ENCODE measurements at regions not wholly inside any gene's neighbourhood (a gene's known extent, or its start where the extent isn't known, plus 50 kb on each side); places are given as distances from the start of the nearest gene placed in this dataset.

DNA sequence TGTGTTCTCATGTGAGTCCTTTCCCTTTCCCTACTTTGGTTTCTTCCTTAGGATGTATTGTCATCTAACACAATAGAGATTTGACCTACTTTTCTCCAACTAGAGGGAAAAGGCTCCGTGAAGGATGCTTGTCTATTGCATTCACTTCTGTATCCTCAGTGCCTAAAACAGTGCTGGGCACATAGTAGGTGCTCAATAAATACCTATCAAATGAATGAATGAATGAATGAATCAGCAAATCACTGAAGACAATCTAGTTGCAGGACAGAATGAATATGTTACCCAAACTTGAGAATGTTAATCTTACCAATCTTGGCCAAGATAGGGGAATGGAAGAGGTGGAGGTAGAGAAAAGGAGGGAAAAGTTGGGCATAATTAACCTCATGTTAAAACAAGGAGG lies 131.2 kb upstream of the FOXN2 start:
- Histone ChIP-seq H3K79me2 (ENCODE audit: control insufficient read depth, insufficient read depth, low read length, unreplicated experiment) (no peaks in the 10 kb centered on the region), H3K4me3 (ENCODE audit: low read depth, low read length) (no peak overlapping the region), H3K4me1 (ENCODE audit: control insufficient read depth, insufficient read depth, low read length, unreplicated experiment) (no peaks in the 10 kb centered on the region), H3K27me3 (ENCODE audit: insufficient read depth, low read length) (no peaks in the 10 kb centered on the region), H3K36me3 (ENCODE audit: insufficient read depth, low read length) (no peaks in the 10 kb centered on the region), H3K27ac (ENCODE audit: low read depth, low read length) (no peak overlapping the region), H2AFZ (ENCODE audit: low read length, unreplicated experiment) (no peak overlapping the region)

- Histone ChIP-seq H2AFZ (ENCODE audit: low read length, unreplicated experiment) (no peak overlapping the region), H3K27me3 (ENCODE audit: insufficient read depth, low read length) (no peaks in the 10 kb centered on the region), H3K27ac (ENCODE audit: low read depth, low read length) (no peak overlapping the region), H3K4me1 (ENCODE audit: control insufficient read depth, insufficient read depth, low read length, unreplicated experiment) (no peaks in the 10 kb centered on the region), H3K79me2 (ENCODE audit: control insufficient read depth, insufficient read depth, low read length, unreplicated experiment) (no peaks in the 10 kb centered on the region), H3K36me3 (ENCODE audit: insufficient read depth, low read length) (no peaks in the 10 kb centered on the region), H3K4me3 (ENCODE audit: low read depth, low read length) (no peak overlapping the region)
These were observed 130.5 kb upstream of the FOXN2 start for GRCh38 chr2:48183991-48184390.

DNA sequence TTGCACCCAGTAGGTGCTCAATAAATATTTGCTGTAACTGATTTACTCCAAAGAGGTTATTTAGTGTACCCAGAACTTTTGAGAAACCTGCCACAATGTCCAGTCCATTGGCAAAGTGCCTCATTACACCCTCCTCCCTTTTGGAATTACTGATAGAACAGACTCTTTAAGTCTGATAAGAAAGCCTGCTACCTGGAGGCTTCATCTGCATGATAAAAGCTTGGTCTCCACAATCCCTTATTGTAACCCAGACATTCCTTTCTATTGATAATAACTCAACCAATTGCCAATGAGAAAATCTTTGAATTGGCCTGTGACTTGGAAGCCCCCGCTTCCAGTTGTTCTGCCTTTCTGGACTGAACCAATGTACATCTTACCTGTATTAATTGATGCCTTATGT lies 127.0 kb upstream of the FOXN2 start:
- Histone ChIP-seq H3K36me3 (ENCODE audit: insufficient read depth, low read length) (no peaks in the 10 kb centered on the region), H3K27ac (ENCODE audit: low read depth, low read length) (no peak overlapping the region), H3K4me1 (ENCODE audit: control insufficient read depth, insufficient read depth, low read length, unreplicated experiment) (no peaks in the 10 kb centered on the region), H3K27me3 (ENCODE audit: insufficient read depth, low read length) (no peaks in the 10 kb centered on the region), H3K4me3 (ENCODE audit: low read depth, low read length) (no peak overlapping the region), H2AFZ (ENCODE audit: low read length, unreplicated experiment) (no peak overlapping the region), H3K79me2 (ENCODE audit: control insufficient read depth, insufficient read depth, low read length, unreplicated experiment) (no peaks in the 10 kb centered on the region)

DNA sequence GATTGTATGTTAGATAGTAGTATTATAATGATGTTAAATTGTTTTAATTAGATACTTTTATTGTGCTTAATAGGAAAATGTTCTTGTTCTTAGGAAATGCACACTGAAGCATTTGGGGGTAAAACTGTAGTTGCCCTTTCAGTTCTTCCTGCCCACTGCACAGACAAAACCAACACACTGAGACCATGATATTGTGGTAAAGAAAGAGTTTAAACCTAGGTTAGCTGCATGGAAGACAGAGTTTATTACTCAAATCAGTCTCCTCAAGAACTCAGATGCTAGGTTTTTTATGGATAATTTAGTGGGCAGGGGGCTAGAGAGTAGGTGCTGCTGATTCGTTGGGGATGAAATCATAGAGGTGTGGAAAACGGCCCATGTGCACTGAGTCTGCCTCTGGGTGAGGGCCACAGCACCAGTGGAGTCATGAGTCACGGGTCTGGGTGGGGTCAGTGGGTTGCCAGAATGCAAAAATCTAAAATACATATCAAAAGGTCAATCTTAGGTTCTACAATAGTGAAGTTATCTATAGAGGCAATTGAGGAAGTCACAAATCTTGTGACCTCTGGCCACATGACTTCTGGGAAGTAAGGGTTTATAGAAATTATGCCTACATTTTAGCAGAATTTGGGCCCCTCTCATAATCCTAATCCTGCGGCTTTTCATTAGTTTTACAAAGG lies 124.8 kb upstream of the FOXN2 start:
- Histone ChIP-seq H3K4me3 (ENCODE audit: low read depth, low read length) (no peak overlapping the region), H3K27ac (ENCODE audit: low read depth, low read length) (no peak overlapping the region), H2AFZ (ENCODE audit: low read length, unreplicated experiment) (no peak overlapping the region), H3K36me3 (ENCODE audit: insufficient read depth, low read length) (no peaks in the 10 kb centered on the region), H3K79me2 (ENCODE audit: control insufficient read depth, insufficient read depth, low read length, unreplicated experiment) (no peaks in the 10 kb centered on the region), H3K4me1 (ENCODE audit: control insufficient read depth, insufficient read depth, low read length, unreplicated experiment) (no peaks in the 10 kb centered on the region), H3K27me3 (ENCODE audit: insufficient read depth, low read length) (no peaks in the 10 kb centered on the region)

DNA sequence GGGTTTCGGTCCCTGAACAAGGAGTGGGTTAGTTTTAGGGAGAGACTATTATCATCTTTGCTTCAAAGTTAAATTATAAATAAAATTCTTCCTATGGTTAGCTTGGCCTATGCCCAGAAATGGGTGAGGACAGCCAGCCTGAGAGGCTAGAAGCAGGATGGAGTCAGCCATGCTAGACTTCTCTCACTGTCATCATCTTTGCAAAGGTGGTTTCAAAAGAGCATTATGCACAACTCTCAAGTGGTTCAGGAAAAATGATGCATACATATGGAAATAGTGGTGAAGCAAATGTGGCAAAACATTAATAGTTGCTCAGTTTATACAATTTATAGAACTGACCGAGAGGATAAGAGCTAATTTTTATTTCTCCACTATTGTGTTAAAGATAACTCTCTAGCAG lies 124.3 kb upstream of the FOXN2 start:
- H3K79me2 ChIP-seq (ENCODE audit: control insufficient read depth, insufficient read depth, low read length, unreplicated experiment), result no peaks in the 10 kb centered on the region
- no peaks in the 10 kb centered on the region for H3K27me3 ChIP-seq (ENCODE audit: insufficient read depth, low read length)
- H3K36me3 ChIP-seq (ENCODE audit: insufficient read depth, low read length), result no peaks in the 10 kb centered on the region
- H3K4me1 ChIP-seq (ENCODE audit: control insufficient read depth, insufficient read depth, low read length, unreplicated experiment), result no peaks in the 10 kb centered on the region
- H3K27ac ChIP-seq (ENCODE audit: low read depth, low read length), result no peak overlapping the region
- H2AFZ ChIP-seq (ENCODE audit: low read length, unreplicated experiment), result no peak overlapping the region
- no peak overlapping the region for H3K4me3 ChIP-seq (ENCODE audit: low read depth, low read length)

DNA sequence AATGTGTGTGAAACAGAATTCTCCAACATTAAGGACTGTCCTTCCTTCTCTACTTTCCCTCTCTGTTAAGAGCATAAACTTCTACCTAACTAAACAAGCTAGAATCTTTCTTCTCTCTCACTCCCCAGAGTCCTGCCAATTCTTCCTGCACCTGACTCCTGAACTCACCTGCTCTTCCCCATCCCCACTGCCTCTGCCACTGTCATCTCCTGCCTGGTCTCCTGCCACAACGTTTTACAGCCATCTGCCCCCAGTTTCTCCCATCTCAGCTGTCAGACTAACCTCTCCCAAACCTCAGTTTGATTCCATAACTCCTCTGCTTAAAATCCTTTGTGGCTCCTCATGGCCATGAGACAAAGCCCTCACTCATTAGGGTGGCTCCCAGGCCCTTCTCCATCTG lies 119.8 kb upstream of the FOXN2 start:
- Histone ChIP-seq H3K27me3 (ENCODE audit: insufficient read depth, low read length) (no peaks in the 10 kb centered on the region), H3K79me2 (ENCODE audit: control insufficient read depth, insufficient read depth, low read length, unreplicated experiment) (no peaks in the 10 kb centered on the region), H3K36me3 (ENCODE audit: insufficient read depth, low read length) (no peaks in the 10 kb centered on the region), H3K4me3 (ENCODE audit: low read depth, low read length) (no peak overlapping the region), H3K27ac (ENCODE audit: low read depth, low read length) (no peak overlapping the region), H2AFZ (ENCODE audit: low read length, unreplicated experiment) (no peak overlapping the region), H3K4me1 (ENCODE audit: control insufficient read depth, insufficient read depth, low read length, unreplicated experiment) (peaks cover 10% of the 10 kb centered on the region)

GRCh38 chr2:48195169-48195568 lies 119.3 kb upstream of the FOXN2 start:
- Histone ChIP-seq H3K27me3 (ENCODE audit: insufficient read depth, low read length) (no peaks in the 10 kb centered on the region), H3K4me1 (ENCODE audit: control insufficient read depth, insufficient read depth, low read length, unreplicated experiment) (peaks cover 10% of the 10 kb centered on the region), H2AFZ (ENCODE audit: low read length, unreplicated experiment) (no peak overlapping the region), H3K27ac (ENCODE audit: low read depth, low read length) (no peak overlapping the region), H3K4me3 (ENCODE audit: low read depth, low read length) (no peak overlapping the region), H3K36me3 (ENCODE audit: insufficient read depth, low read length) (no peaks in the 10 kb centered on the region), H3K79me2 (ENCODE audit: control insufficient read depth, insufficient read depth, low read length, unreplicated experiment) (no peaks in the 10 kb centered on the region)

DNA sequence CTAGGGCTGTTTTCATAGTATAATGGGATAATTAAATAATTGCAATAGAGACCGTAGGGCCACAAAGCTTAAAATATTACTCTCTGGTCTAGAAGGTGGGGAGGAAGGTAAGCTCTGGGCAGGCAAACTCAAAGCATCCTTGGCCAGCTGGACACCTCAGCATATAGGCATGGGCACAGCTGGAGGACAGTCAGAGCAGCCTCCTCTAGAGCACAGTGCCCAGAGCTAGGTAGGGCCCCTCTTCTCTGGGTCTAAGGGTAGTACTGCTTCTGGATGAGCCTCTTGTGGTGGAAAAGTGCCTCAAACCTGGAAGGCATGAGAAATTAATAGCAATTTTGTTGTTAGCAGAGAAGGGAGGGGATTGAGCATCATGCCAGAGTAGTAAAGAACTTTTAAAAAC lies 116.9 kb upstream of the FOXN2 start:
- peaks cover 10% of the 10 kb centered on the region for H3K4me1 ChIP-seq (ENCODE audit: control insufficient read depth, insufficient read depth, low read length, unreplicated experiment)
- no peak overlapping the region for H3K4me3 ChIP-seq (ENCODE audit: low read depth, low read length)
- no peaks in the 10 kb centered on the region for H3K27me3 ChIP-seq (ENCODE audit: insufficient read depth, low read length)
- no peak overlapping the region for H2AFZ ChIP-seq (ENCODE audit: low read length, unreplicated experiment)
- no peaks in the 10 kb centered on the region for H3K79me2 ChIP-seq (ENCODE audit: control insufficient read depth, insufficient read depth, low read length, unreplicated experiment)
- no peaks in the 10 kb centered on the region for H3K36me3 ChIP-seq (ENCODE audit: insufficient read depth, low read length)
- no peak overlapping the region for H3K27ac ChIP-seq (ENCODE audit: low read depth, low read length)

- H3K27me3 ChIP-seq (ENCODE audit: insufficient read depth, low read length), result no peaks in the 10 kb centered on the region
These were observed 116.1 kb upstream of the FOXN2 start for GRCh38 chr2:48198371-48198770.

GRCh38 chr2:48199070-48199469 lies 115.4 kb upstream of the FOXN2 start:
- Histone ChIP-seq H3K4me3 (ENCODE audit: low read depth, low read length) (no peak overlapping the region), H2AFZ (ENCODE audit: low read length, unreplicated experiment) (no peak overlapping the region), H3K36me3 (ENCODE audit: insufficient read depth, low read length) (no peaks in the 10 kb centered on the region)

More at GRCh38 chr2:48198371-48198770, 116.1 kb upstream of the FOXN2 start:
- no peak overlapping the region for H3K4me3 ChIP-seq (ENCODE audit: low read depth, low read length)
- peaks cover 10% of the 10 kb centered on the region for H3K4me1 ChIP-seq (ENCODE audit: control insufficient read depth, insufficient read depth, low read length, unreplicated experiment)
- H3K27ac ChIP-seq (ENCODE audit: low read depth, low read length), result no peak overlapping the region
- H3K79me2 ChIP-seq (ENCODE audit: control insufficient read depth, insufficient read depth, low read length, unreplicated experiment), result no peaks in the 10 kb centered on the region
- no peaks in the 10 kb centered on the region for H3K36me3 ChIP-seq (ENCODE audit: insufficient read depth, low read length)
- H2AFZ ChIP-seq (ENCODE audit: low read length, unreplicated experiment), result no peak overlapping the region

GRCh38 chr2:48200620-48201293 lies 113.7 kb upstream of the FOXN2 start:
- H3K27me3 ChIP-seq (ENCODE audit: insufficient read depth, low read length), result no peaks in the 10 kb centered on the region
- no peaks in the 10 kb centered on the region for H3K36me3 ChIP-seq (ENCODE audit: insufficient read depth, low read length)
- no peak overlapping the region for H3K27ac ChIP-seq (ENCODE audit: low read depth, low read length)
- H3K4me3 ChIP-seq (ENCODE audit: low read depth, low read length), result no peak overlapping the region
- no peaks in the 10 kb centered on the region for H3K79me2 ChIP-seq (ENCODE audit: control insufficient read depth, insufficient read depth, low read length, unreplicated experiment)
- no peak overlapping the region for H2AFZ ChIP-seq (ENCODE audit: low read length, unreplicated experiment)
- H3K4me1 ChIP-seq (ENCODE audit: control insufficient read depth, insufficient read depth, low read length, unreplicated experiment), result peaks cover 16% of the 10 kb centered on the region

More at GRCh38 chr2:48199070-48199469, 115.4 kb upstream of the FOXN2 start:
- H3K4me1 ChIP-seq (ENCODE audit: control insufficient read depth, insufficient read depth, low read length, unreplicated experiment), result peaks cover 10% of the 10 kb centered on the region
- H3K79me2 ChIP-seq (ENCODE audit: control insufficient read depth, insufficient read depth, low read length, unreplicated experiment), result no peaks in the 10 kb centered on the region
- no peak overlapping the region for H3K27ac ChIP-seq (ENCODE audit: low read depth, low read length)
- no peaks in the 10 kb centered on the region for H3K27me3 ChIP-seq (ENCODE audit: insufficient read depth, low read length)

All from ACC112 (cell line).